IPS-20b (cell line): ENCODE measurements at regions not wholly inside any gene's neighbourhood (a gene's known extent, or its start where the extent isn't known, plus 50 kb on each side); places are given as distances from the start of the nearest gene placed in this dataset.

Experiments
- H3K27ac ChIP-seq: one replicate; pipeline ENCODE4 v1.5.1; 2013; ENCODE audit warnings: low read length
- H3K27me3 ChIP-seq: 2 replicates; pipeline ENCODE4 v1.6.1; 2013; ENCODE audit warnings: mild to moderate bottlenecking, low read length, inconsistent platforms; ENCODE audit not compliant: insufficient read depth
- H3K36me3 ChIP-seq: 2 replicates; pipeline ENCODE4 v1.6.1; 2013; ENCODE audit warnings: low read depth, mild to moderate bottlenecking, inconsistent platforms, low read length, moderate library complexity; ENCODE audit not compliant: insufficient read depth
- H3K4me1 ChIP-seq: 2 replicates; pipeline ENCODE4 v1.6.1; 2013; ENCODE audit warnings: mild to moderate bottlenecking, control low read depth, inconsistent platforms, low read length, moderate library complexity; ENCODE audit not compliant: insufficient read depth
- H3K4me3 ChIP-seq: 2 replicates; pipeline ENCODE4 v1.5.1; 2013; ENCODE audit warnings: mild to moderate bottlenecking, low read length, inconsistent platforms
- H3K9ac ChIP-seq: 2 replicates; pipeline ENCODE4 v1.6.1; 2013; ENCODE audit warnings: low read depth, mild to moderate bottlenecking, inconsistent platforms, low read length, moderate library complexity
- H3K9me3 ChIP-seq: 2 replicates; pipeline ENCODE4 v1.6.1; 2013; ENCODE audit warnings: mild to moderate bottlenecking, low read depth, low read length, inconsistent platforms; ENCODE audit not compliant: insufficient read depth

DNA sequence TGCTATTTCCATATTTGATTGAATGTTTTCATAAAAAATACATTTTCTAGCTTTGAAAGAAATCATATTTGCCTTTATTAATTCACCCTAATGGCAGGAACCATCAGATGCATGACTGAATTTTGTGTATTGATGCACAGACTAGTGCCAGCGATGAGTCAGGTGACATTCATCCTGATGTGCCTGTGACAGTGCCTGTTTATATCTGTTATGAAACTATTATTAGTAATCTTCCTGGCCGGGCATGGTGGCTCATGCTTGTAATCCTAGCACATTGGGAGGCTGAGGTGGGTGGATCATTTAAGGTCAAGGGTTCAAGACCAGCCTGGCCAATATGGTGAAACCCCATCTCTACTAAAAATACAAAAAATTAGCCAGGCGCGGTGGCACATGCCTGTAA, 170.0 kb downstream of the TSN start:
- H3K9me3 ChIP-seq, result no peaks in the 10 kb centered on the region
- H3K4me3 ChIP-seq, result no peak overlapping the region
- no peak overlapping the region for H3K9ac ChIP-seq
- H3K27ac ChIP-seq, result no peak overlapping the region
- no peaks in the 10 kb centered on the region for H3K27me3 ChIP-seq
- H3K4me1 ChIP-seq, result no peaks in the 10 kb centered on the region
- H3K36me3 ChIP-seq, result no peaks in the 10 kb centered on the region

DNA sequence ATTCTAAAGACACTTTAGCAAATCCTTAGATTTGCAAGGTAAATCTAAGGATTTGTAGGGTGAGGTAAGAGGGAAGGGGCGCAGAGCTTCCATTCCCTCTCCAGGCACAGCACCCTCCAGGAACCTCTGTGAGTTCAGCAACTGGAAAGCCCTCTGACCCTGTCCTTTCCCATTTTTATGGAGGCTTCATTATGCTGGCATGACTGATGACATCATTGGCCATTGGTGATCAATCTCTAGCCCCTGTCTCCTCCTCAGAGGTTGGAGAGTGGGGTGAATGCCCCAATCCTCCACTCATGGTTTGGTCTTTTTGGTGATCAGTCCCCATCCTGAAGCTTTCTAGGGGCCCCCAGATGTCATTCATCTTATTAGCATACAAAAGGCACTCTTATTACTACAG, 187.8 kb downstream of the TSN start:
- no peaks in the 10 kb centered on the region for H3K9me3 ChIP-seq
- no peaks in the 10 kb centered on the region for H3K4me1 ChIP-seq
- H3K36me3 ChIP-seq, result no peaks in the 10 kb centered on the region
- no peak overlapping the region for H3K27ac ChIP-seq
- H3K4me3 ChIP-seq, result no peak overlapping the region
- no peak overlapping the region for H3K9ac ChIP-seq
- no peaks in the 10 kb centered on the region for H3K27me3 ChIP-seq

GRCh38 chr2:121944072-121944831, 188.8 kb downstream of the TSN start:
- H3K4me1 ChIP-seq, result no peaks in the 10 kb centered on the region
- no peak overlapping the region for H3K9ac ChIP-seq
- no peaks in the 10 kb centered on the region for H3K27me3 ChIP-seq
- H3K4me3 ChIP-seq, result no peak overlapping the region
- no peaks in the 10 kb centered on the region for H3K9me3 ChIP-seq
- no peaks in the 10 kb centered on the region for H3K36me3 ChIP-seq
- H3K27ac ChIP-seq, result no peak overlapping the region

DNA sequence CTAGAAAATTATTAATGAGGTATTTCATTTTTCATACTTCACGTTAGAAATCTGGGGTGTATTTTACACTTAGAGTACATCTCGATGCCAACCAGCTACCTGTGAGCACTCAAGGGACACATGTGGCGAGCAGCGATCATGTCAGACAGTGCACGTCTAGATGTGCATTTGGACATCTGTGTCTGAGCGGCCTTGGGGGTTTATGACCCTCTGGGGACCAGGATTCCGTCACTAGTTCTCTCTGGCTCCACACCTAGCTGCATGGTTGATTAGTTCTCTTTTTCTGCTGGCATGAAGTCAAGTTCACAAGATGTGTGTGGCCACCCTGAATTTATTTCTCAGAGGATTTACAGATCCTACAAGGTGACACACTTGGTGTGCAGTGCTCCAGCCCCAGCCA, 192.2 kb downstream of the TSN start:
- Histone ChIP-seq H3K9me3 (no peaks in the 10 kb centered on the region), H3K27me3 (no peaks in the 10 kb centered on the region), H3K9ac (no peak overlapping the region), H3K36me3 (no peaks in the 10 kb centered on the region), H3K4me1 (no peaks in the 10 kb centered on the region), H3K27ac (no peak overlapping the region), H3K4me3 (no peak overlapping the region)

DNA sequence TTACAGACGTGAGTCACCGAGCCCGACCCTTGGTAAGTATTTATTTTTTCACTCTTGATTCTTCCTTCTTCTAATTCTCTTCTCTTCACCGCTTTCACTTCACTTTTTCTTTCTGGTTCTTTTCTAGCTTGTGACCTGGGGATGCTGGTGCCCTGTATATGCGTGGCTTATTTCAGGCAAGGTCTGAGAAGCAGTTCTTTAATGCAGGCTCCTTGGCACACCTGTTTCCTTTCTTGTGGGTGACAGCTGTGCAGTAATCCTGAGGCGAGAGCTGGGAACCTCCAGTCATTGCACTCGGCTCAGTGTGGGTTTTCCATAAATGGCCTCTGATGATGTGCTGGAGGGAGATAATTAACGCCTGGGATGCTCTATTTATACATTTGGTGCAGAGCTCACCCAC, 193.8 kb downstream of the TSN start:
- H3K36me3 ChIP-seq, result no peaks in the 10 kb centered on the region
- no peaks in the 10 kb centered on the region for H3K27me3 ChIP-seq
- no peak overlapping the region for H3K27ac ChIP-seq
- no peak overlapping the region for H3K9ac ChIP-seq
- no peaks in the 10 kb centered on the region for H3K4me1 ChIP-seq
- no peaks in the 10 kb centered on the region for H3K9me3 ChIP-seq
- H3K4me3 ChIP-seq, result no peak overlapping the region

DNA sequence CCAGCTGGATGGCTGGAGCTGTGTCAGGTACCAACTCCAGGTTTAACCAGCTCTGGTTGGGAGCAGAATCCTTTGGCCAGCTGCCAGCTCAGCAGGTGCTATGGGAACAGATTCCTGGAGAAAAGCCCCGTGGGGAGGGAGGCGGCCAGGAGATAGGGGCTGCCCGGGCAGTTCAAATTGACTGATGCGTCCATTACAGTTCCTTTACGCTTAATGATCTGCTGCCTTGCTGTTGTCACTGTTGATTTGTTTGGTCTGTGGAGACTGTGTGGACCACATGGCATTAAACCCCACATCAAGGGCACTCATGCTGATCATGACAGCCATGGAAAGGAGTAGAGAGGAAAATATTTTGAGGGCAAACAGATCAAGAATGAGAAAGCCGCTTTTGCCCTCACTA, 200.0 kb downstream of the TSN start:
- H3K27me3 ChIP-seq, result no peaks in the 10 kb centered on the region
- no peak overlapping the region for H3K4me3 ChIP-seq
- H3K9me3 ChIP-seq, result no peaks in the 10 kb centered on the region
- no peaks in the 10 kb centered on the region for H3K4me1 ChIP-seq
- H3K27ac ChIP-seq, result no peak overlapping the region
- no peaks in the 10 kb centered on the region for H3K36me3 ChIP-seq
- H3K9ac ChIP-seq, result no peak overlapping the region

GRCh38 chr2:121955872-121956271, 200.4 kb downstream of the TSN start:
- no peak overlapping the region for H3K4me3 ChIP-seq
- H3K27ac ChIP-seq, result no peak overlapping the region
- H3K36me3 ChIP-seq, result no peaks in the 10 kb centered on the region
- H3K9me3 ChIP-seq, result no peaks in the 10 kb centered on the region
- H3K4me1 ChIP-seq, result no peaks in the 10 kb centered on the region
- H3K27me3 ChIP-seq, result no peaks in the 10 kb centered on the region
- H3K9ac ChIP-seq, result no peak overlapping the region

GRCh38 chr2:121960251-121960650, 204.8 kb downstream of the TSN start:
- Histone ChIP-seq H3K4me3 (no peak overlapping the region), H3K27ac (no peak overlapping the region), H3K9ac (no peak overlapping the region), H3K27me3 (no peaks in the 10 kb centered on the region), H3K4me1 (no peaks in the 10 kb centered on the region), H3K36me3 (no peaks in the 10 kb centered on the region), H3K9me3 (no peaks in the 10 kb centered on the region)

DNA sequence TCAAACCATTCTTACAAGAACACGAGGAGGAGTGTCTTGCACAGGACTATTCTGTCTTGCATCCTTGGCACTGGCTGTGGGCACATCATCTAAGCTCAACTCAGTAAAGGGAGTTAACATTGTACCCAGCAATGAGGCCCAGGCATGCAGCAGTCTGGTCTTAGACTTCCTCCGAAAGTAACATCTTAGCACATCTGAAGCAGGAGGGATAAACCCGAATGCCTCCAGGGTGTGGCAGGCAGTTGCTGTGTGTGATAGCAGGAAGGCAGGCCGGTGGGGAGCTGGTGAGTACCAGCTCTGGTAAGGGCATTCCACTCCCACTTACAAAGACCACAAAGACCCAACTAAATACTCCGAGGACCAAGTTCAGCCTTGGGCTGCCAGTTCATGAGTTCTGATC, 206.3 kb downstream of the TSN start:
- Histone ChIP-seq H3K36me3 (no peaks in the 10 kb centered on the region), H3K27me3 (no peaks in the 10 kb centered on the region), H3K4me1 (no peaks in the 10 kb centered on the region), H3K9me3 (no peaks in the 10 kb centered on the region), H3K27ac (no peak overlapping the region), H3K4me3 (no peak overlapping the region), H3K9ac (no peak overlapping the region)

DNA sequence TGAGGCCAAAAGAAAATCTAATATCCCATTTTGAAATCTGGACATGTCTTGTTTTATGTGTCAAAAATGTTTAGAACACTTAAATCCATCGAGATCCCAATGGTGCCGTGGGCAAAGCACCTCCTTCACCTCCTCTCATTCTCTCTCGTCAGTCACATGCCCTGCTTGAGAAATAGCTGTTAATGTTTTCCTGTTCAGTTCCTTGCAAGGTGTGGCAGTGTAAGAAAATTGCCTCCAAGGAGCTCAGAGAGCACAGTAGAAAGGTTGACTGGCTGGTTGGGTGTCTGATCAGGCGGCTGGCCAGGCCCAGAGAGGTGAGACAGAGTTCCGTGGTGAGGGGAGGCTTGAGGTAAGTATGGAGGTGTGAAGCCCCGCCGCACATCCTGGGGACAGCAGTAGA, 210.2 kb downstream of the TSN start:
- Histone ChIP-seq H3K36me3 (no peaks in the 10 kb centered on the region), H3K4me1 (no peaks in the 10 kb centered on the region), H3K4me3 (no peak overlapping the region)

DNA sequence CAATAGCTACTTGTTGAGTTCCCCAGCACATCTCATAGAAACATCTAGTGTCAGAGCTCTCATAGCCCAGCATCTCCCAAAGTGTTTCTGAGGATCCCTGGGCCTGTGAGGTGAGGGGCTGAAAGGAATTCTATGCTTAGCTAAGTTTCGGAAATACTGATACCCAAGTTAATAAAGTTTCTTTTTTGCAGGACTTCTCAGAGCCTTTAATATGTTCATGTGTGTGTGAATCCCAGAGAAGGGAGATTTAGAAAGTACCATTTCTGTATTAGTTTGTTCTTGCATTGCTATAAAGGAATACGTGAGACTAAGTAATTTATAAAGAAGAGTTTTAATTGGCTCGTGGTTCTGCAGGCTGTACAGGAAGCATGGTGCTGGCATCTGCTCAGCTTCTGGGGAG, 211.2 kb downstream of the TSN start:
- H3K9me3 ChIP-seq, result no peaks in the 10 kb centered on the region
- H3K9ac ChIP-seq, result no peak overlapping the region
- H3K36me3 ChIP-seq, result no peaks in the 10 kb centered on the region
- no peak overlapping the region for H3K27ac ChIP-seq
- no peaks in the 10 kb centered on the region for H3K27me3 ChIP-seq
- H3K4me1 ChIP-seq, result no peaks in the 10 kb centered on the region
- no peak overlapping the region for H3K4me3 ChIP-seq

More for the DNA sequence above, 210.2 kb downstream of the TSN start:
- H3K27me3 ChIP-seq, result no peaks in the 10 kb centered on the region
- H3K9ac ChIP-seq, result no peak overlapping the region
- no peak overlapping the region for H3K27ac ChIP-seq
- H3K9me3 ChIP-seq, result no peaks in the 10 kb centered on the region

DNA sequence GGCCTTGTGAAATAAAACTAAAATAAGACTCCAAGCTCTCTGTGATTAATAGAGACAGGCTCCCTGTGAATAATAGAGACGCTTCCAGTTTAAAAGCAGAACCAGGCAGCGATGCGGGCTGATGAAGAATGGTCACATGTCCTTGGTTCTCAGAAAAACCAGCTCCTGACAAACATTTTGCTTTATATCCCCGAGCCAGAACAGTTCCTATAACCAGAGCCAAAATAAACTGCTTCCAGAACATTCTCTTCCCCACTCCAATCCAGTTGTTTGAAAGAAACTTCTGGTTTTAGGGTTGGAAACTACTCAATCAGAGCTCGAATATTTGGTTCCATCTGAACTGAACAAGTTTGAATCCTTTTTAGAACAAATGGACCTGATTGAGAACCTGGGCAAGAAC, 213.7 kb downstream of the TSN start:
- Histone ChIP-seq H3K4me1 (no peaks in the 10 kb centered on the region), H3K4me3 (no peak overlapping the region), H3K27me3 (no peaks in the 10 kb centered on the region), H3K9me3 (no peaks in the 10 kb centered on the region), H3K9ac (no peak overlapping the region), H3K36me3 (no peaks in the 10 kb centered on the region), H3K27ac (no peak overlapping the region)
